ENCODE measurements at regions not wholly inside any gene's neighbourhood (a gene's known extent, or its start where the extent isn't known, plus 50 kb on each side); places are given as distances from the start of the nearest gene placed in this dataset.

GRCh38 chr5:57119031-57119430 lies 54.8 kb upstream of the GPBP1 start:
- TF ChIP-seq YY1 (IDR thresholded peaks at IDR 0.05; ENCODE audit: insufficient read depth, insufficient read length): no peak
- TF ChIP-seq SUZ12 (IDR thresholded peaks at IDR 0.05; ENCODE audit: extremely low read depth, insufficient read depth, insufficient read length): no peak
- TF ChIP-seq ZNF274 (IDR thresholded peaks at IDR 0.05; ENCODE audit: low read depth, low read length): no peak
